ENCODE measurements at regions not wholly inside any gene's neighbourhood (a gene's known extent, or its start where the extent isn't known, plus 50 kb on each side); places are given as distances from the start of the nearest gene placed in this dataset.

DNA sequence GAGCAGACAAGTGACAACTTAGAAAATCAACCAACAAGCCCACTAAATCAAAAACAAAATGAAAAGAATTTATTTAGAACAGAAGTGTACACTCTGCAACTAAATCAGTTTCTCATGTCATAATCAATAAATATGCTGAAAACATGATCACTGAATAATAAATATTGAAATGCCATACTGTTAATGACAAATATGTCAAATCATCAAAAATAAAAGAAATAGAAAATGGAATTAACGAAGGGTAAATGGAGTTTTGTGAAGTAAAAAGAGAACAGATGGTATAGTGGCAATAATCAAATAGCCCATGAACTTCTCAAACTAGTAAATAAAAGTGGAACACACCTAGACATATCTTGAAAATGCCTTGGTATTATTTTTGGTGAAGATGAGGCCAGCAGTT is 744.9 kb downstream of the TAF11L14 start:
- no peak overlapping the region for H3K27ac Mint-ChIP-seq (ENCODE audit: unreplicated experiment)
- H3K36me3 Mint-ChIP-seq (ENCODE audit: unreplicated experiment): no peaks in the 10 kb centered on the region
- H3K9me3 Mint-ChIP-seq (ENCODE audit: unreplicated experiment): no peaks in the 10 kb centered on the region
- peaks cover 4% of the 10 kb centered on the region for H3K4me1 Mint-ChIP-seq (ENCODE audit: low read depth, unreplicated experiment)
- TF ChIP-seq, protein P1, sequence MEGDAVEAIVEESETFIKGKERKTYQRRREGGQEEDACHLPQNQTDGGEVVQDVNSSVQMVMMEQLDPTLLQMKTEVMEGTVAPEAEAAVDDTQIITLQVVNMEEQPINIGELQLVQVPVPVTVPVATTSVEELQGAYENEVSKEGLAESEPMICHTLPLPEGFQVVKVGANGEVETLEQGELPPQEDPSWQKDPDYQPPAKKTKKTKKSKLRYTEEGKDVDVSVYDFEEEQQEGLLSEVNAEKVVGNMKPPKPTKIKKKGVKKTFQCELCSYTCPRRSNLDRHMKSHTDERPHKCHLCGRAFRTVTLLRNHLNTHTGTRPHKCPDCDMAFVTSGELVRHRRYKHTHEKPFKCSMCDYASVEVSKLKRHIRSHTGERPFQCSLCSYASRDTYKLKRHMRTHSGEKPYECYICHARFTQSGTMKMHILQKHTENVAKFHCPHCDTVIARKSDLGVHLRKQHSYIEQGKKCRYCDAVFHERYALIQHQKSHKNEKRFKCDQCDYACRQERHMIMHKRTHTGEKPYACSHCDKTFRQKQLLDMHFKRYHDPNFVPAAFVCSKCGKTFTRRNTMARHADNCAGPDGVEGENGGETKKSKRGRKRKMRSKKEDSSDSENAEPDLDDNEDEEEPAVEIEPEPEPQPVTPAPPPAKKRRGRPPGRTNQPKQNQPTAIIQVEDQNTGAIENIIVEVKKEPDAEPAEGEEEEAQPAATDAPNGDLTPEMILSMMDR (IDR thresholded peaks at IDR 0.05; ENCODE audit: partially characterized antibody, unreplicated experiment): no peak
- H3K4me3 Mint-ChIP-seq (ENCODE audit: unreplicated experiment): no peak overlapping the region
- no peaks in the 10 kb centered on the region for H3K27me3 Mint-ChIP-seq (ENCODE audit: unreplicated experiment)
- no peak for DNase-seq

DNA sequence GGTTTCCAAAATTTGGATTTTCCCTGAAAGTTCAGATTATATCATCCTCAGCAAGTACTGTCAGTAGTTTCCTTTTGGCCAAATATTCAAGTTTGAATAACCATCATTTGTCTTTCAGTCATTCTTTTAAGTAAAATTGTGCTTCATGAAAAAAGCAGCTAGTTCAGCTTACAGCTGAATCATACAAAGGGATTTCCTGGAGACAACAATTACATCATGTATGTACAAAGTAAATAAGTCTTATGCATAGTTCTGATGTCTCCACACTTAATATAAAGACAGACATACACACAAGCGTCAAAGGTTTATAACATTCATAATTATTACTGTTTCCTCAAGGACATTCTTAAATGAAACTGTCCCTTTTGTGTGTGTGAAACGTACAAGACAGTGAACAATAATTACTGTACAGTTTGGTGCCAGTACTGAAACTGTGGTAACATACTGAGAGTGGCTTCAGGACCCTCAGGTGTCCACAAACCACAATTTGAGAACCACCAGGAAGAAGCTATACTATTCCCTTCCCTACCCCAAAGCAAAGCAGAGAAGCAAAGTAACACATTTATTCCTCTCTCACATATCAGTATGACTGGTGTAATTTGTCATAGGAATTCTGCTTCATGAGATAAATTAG is 746.6 kb downstream of the TAF11L14 start:
- Mint-ChIP-seq H3K27ac (ENCODE audit: unreplicated experiment) (no peak overlapping the region), H3K27me3 (ENCODE audit: unreplicated experiment) (no peaks in the 10 kb centered on the region), H3K9me3 (ENCODE audit: unreplicated experiment) (no peaks in the 10 kb centered on the region), H3K4me3 (ENCODE audit: unreplicated experiment) (no peak overlapping the region), H3K4me1 (ENCODE audit: low read depth, unreplicated experiment) (peaks cover under 1% of the 10 kb centered on the region), H3K36me3 (ENCODE audit: unreplicated experiment) (no peaks in the 10 kb centered on the region)
- TF ChIP-seq, protein P1 (IDR thresholded peaks at IDR 0.05; ENCODE audit: partially characterized antibody, unreplicated experiment): no peak
- no peak for DNase-seq

DNA sequence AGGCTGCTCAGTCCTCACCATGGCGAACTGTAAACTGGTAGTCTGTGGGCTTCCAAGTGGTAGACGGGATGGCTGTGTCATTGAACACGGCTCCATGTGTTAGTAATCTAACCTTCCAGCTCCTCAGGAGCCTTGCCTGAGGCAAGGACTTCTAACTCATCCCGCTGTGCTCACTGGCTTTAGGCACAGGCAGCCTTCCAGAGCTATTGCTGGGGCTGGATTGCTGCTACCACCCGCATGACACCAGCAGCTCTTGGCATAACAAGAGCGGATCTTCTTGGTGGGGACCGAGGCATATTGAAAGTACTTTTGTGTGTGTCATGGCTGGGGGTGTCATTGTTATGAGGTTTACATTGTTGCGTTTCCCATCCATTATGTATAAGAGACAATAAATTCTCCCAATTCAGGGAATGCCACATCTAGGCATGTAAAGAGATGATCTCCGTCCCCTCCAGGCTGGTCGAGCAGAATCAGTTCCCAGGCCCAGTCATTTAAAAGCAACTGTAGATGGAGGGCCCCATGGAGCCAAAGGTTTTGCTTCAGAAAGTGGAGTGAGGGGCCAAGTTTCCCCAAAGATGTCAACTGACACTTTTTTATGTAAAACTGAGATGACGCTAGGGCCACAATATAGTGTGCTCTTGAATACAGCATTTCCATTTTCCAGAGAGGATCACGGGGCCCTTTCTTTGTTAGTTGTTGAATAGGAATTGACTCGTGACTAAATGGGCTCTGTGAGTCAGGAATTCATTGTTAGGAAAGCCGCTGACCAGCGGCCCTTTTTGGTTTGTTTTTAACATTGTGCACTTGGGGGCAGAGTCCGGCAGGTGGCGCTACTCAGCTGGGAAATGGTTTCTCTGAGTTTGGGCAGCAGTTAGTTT is 759.5 kb downstream of the TAF11L14 start:
- Mint-ChIP-seq H3K27ac (ENCODE audit: unreplicated experiment) (no peak overlapping the region), H3K36me3 (ENCODE audit: unreplicated experiment) (no peaks in the 10 kb centered on the region), H3K4me3 (ENCODE audit: unreplicated experiment) (no peak overlapping the region), H3K4me1 (ENCODE audit: low read depth, unreplicated experiment) (peaks cover 11% of the 10 kb centered on the region), H3K9me3 (ENCODE audit: unreplicated experiment) (peaks cover 4% of the 10 kb centered on the region), H3K27me3 (ENCODE audit: unreplicated experiment) (peaks cover 2% of the 10 kb centered on the region)
- TF ChIP-seq, protein P1 (IDR thresholded peaks at IDR 0.05; ENCODE audit: partially characterized antibody, unreplicated experiment): peak; percentile 95
- DNase-seq: peak; percentile 82

DNA sequence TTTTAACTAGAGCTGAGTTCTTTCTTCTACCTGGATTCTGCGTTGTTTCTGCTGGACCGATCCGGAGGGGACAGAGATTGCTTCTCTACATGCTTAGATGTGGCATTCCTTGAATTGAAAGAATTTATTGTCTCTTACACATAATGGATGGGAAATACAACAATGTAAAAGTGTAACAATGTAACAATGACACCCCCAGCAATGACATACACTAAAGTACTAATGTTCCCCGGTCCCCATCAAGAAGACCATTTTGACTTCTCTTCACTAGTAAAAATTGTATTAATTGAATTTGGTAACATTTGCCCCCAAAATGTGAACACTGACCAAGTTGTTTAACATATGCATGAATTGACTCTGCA is 760.2 kb downstream of the TAF11L14 start:
- H3K36me3 Mint-ChIP-seq (ENCODE audit: unreplicated experiment): no peaks in the 10 kb centered on the region
- H3K9me3 Mint-ChIP-seq (ENCODE audit: unreplicated experiment): peaks cover 4% of the 10 kb centered on the region
- H3K27me3 Mint-ChIP-seq (ENCODE audit: unreplicated experiment): peaks cover 2% of the 10 kb centered on the region
- DNase-seq: no peak
- H3K4me3 Mint-ChIP-seq (ENCODE audit: unreplicated experiment): no peak overlapping the region
- no peak overlapping the region for H3K27ac Mint-ChIP-seq (ENCODE audit: unreplicated experiment)
- TF ChIP-seq, protein P1 (IDR thresholded peaks at IDR 0.05; ENCODE audit: partially characterized antibody, unreplicated experiment): peak; percentile 56
- H3K4me1 Mint-ChIP-seq (ENCODE audit: low read depth, unreplicated experiment): peaks cover 11% of the 10 kb centered on the region

All from glutamatergic neuron (in vitro differentiated cells).